Epidermal melanocyte (primary cell): ENCODE measurements at regions not wholly inside any gene's neighbourhood (a gene's known extent, or its start where the extent isn't known, plus 50 kb on each side); places are given as distances from the start of the nearest gene placed in this dataset.

ENCODE experiments used
- DNase-seq: peaks from one replicate; pipeline ENCODE4 v3.0.0; 2011; ENCODE audit warnings: low spot score; ENCODE audit not compliant: insufficient read length

DNA sequence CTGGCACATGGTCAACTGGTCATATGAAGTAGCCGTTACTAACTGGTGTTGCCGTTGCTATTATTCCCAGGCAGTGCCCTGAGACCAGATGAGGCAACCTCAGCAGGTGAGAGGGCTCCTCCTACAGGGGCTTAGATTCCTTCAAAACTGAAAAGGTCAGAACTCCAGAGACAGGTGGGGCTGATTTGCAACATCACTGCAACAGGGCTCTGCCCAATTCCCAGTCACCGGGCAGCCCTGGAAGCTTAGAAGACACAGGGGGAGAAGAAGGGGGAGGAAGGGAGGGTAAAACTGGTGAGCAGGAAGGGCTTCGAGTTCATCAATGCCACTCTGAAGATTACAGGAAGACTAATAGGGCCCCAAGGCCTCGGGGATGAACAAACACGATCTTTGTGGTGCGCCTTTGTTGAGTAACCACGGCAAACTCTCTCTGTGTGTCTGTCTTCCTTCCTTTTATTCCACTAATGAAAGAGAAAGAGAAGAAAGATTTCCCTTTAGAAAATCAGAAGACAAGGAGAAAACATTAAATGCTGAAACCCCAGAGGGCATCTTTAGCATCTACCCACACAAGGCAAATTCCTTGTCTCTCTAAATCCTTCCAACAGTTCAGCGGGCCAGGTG, 749.1 kb upstream of the TBX3 start:
- no peak for DNase-seq

- DNase-seq: no peak
These were observed 746.7 kb upstream of the TBX3 start for GRCh38 chr12:115430636-115431035.

DNA sequence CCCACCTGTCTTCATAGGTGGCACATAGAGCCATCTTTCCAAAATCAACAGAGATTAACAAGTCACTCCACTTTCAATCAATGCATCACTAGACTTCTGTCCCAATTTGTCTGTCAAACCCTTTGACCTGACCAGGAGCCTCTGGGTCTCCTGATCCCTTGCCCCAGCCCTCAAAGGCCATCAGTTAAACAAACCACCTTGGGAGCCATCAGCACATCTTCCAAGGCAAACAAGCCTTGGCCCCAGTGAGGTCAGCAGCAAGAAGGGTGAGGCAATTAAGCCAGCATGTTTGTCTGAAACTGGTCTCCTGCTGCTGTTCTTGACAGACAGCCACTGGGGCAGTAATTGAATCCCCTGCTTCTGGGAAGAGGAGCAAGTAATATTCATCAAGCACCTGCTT, 742.8 kb upstream of the TBX3 start:
- no peak for DNase-seq

GRCh38 chr12:115424003-115424402, 740.0 kb upstream of the TBX3 start:
- DNase-seq: no peak

DNA sequence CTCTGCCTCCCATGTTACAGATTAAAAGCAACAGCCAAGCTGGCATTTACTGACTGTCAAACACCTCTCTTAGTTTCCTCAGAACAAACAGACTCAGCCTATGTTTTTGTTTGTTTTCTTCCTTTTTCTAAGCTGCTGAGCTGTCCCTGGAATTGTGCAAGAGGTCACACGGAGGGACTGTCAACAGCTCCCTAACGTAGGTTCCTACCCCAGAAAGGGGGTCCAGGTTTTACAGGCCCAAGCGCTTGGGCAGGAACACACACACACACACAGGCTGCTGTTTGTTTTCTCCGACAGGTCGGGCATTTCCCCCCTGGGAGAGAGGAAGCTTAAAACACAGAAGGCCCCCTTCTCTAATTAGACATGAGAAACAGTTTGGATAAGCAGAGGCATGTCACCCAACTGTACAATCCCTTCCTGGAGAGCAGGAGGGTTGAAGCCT, 739.6 kb upstream of the TBX3 start:
- no peak for DNase-seq

GRCh38 chr12:115422845-115423545, 739.0 kb upstream of the TBX3 start:
- DNase-seq: no peak

DNA sequence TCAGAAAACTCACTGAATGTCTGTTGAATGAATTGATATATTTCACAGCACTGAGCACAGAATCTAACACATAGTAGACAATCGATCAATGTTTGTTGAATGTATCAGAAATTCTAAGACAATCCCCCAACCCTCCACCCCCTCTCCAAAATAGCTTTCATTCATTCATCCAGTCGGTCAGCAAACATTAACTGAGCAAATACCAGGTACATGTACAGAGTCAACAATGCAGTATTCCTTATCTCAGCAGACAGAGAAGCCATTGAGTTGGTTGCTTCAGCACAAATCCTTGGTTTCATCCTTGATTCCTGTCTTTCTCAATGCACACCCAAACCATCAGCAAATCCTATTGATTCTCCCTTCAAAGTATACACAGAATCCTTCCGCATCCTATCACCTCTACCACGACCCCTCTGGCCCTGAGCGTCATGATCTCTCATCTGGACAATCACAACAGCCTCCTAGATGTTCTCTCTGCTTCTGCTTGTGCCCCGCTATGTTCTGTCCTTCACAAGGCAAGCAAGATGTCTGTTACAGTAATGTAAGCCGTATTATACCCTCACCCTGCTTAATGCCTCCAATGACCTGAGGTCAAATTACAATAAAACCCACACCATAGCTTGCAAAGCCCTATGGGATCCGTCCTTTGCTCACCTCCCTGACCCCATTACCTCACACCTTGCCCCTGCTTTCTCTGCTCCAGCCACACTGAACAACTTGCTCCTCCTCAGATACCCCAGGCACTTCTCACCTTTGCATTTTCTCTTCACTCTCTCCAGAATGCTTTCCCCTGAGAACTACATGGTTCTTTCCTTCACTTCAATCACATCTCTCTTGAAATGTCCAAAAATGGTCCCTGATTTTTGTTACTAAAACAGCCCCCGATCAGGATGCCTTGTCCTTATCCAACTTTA, 738.1 kb upstream of the TBX3 start:
- DNase-seq: no peak

DNA sequence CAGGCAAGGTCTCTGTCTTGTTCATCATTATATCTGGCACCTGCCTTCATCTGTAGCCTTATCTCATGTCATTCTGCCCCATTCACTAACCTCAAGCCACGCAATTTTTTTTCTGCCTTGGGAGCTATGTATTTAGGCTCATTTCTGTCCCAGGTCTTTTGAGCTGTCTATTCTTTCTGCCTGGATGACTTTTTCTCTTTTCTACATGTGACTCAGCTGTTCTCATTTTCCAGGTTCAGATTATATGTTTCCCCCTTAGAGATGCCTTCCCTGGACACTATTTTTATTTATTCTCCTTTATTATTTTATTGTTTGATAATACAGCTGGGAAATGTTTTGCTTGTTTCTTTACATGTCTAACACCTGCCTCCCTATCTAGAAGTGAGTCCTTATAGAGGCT, 737.4 kb upstream of the TBX3 start:
- DNase-seq: no peak

GRCh38 chr12:115419145-115419646, 735.2 kb upstream of the TBX3 start:
- no peak for DNase-seq

DNA sequence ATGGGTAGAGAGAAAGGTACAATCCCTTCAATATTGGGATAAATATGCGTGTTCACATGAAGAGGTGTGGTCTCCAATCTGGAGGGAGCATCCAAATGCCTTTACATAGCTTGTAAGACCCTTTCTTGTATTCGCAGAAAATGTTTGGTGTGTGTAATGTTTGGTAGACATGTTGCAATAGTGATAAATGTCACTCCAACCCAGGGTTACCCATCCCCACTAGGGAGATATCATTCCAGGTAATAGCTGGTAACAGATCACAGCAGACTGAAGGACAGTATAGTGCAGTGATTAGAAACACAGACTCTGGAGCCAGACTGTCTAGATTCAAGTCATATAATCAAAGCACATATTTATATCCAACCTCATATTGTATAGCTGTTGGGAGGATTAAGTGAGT, 733.6 kb upstream of the TBX3 start:
- DNase-seq: no peak

- DNase-seq: no peak
These were observed 732.9 kb upstream of the TBX3 start for GRCh38 chr12:115416869-115417268.

GRCh38 chr12:115413626-115414025, 729.7 kb upstream of the TBX3 start:
- DNase-seq: no peak

DNA sequence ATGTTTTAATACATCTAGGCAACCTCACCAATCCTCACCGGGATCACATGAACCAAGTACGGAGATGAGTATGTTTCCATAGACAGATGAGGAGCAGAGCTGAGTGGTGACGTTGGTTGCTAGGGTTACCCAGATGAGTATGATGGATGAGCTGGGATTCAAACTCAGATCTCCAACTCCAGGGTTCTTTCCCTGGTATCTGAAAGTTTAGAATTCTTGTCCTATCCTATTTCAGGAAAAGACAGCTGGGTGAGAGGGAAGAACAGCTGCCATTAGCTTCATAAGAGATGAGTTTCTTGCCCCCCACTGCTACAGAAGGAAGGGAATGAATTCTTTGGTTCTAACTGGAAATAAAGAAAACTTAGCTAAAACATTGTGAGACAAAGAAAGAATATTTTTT, 728.9 kb upstream of the TBX3 start:
- no peak for DNase-seq

GRCh38 chr12:115411121-115411520, 727.1 kb upstream of the TBX3 start:
- no peak for DNase-seq

- no peak for DNase-seq
These were observed 724.7 kb upstream of the TBX3 start for GRCh38 chr12:115408642-115409041.

GRCh38 chr12:115407723-115408122, 723.7 kb upstream of the TBX3 start:
- DNase-seq: no peak

DNA sequence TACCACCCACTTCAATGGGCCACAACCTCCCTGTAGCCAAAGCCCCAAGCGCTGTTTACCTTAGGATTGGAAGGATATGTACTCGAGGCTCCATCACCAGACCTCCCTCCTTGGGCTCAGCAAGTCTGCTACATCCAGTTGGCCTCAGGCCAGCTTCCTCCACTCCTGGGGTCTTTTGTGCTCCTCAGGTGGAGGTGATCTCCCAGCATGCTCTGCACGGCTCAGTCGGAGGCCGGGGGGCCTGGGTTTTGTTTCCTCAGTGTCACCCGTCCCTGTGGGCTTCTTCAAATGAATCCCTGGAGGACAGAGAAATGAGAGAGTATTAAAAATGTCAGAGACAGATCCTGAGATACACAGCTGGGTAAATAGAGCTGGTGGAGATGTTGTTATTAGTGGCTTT, 723.1 kb upstream of the TBX3 start:
- DNase-seq: no peak

- no peak for DNase-seq
These were observed 721.5 kb upstream of the TBX3 start for GRCh38 chr12:115405471-115405860.

DNA sequence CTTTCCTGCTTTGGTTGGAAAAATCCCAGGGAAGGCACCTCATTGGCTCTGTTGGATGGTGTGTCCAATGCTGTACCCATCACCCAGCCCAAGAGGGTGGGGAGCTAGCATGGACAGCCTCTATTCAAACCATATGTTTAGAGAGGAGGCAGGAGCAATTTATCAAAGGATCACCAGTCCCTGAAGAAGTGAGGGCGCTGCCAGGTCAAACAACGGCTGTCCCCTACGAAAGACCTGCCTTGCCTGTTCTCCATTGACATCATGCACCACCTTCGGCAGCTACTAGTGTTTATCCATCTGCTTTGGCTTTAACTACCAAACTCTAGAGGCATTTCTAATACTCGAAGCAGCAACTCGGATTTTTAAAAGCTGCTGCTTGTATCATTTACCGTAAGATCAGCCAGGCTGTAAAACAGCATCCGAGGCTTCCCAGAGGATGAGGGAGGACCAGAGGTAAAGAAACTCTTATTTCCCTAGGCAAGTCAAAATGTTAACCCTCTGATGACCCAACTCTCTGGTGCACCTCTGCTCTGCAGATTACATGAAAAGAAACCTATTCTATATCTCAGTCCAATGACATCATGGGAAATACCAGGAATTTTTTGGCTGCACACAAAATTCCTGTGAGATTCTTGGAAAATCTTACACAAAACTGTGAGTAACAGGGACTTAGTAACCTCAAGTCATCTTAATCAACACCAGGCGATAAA, 720.9 kb upstream of the TBX3 start:
- DNase-seq: no peak

GRCh38 chr12:115403689-115404088, 719.7 kb upstream of the TBX3 start:
- no peak for DNase-seq

- no peak for DNase-seq
These were observed 719.3 kb upstream of the TBX3 start for GRCh38 chr12:115403253-115403652.
